IMR-90 (cell line): ENCODE measurements at regions not wholly inside any gene's neighbourhood (a gene's known extent, or its start where the extent isn't known, plus 50 kb on each side); places are given as distances from the start of the nearest gene placed in this dataset.

Experiments
- ATAC-seq: fragments of 200-7000 bp; cut with Tn5 transposase; 2 replicates; pipeline ENCODE4 v1.9.1; 2020; ENCODE audit warnings: low read depth, mild to moderate bottlenecking, moderate library complexity
- BruUV-seq: library from RNA; stranded (reverse); fragments of 400-500 nt; replicated peaks from 2 replicates; lab custom pipeline; 2021; lab: Mats Ljungman, UMichigan
- CTCF ChIA-PET: fragments of 300-600 bp; formaldehyde crosslinking; extraction: SDS; loops from one replicate; lab custom pipeline; 2021; ENCODE audit warnings: antibody characterized with exemption; lab: Yijun Ruan, JAX
- POLR2A ChIA-PET: fragments of 300-600 bp; sonication (Branson Sonifier 250); formaldehyde crosslinking; loops from one replicate; lab custom pipeline; 2022; ENCODE audit warnings: antibody characterized with exemption; ENCODE audit not compliant: unreplicated experiment; lab: Charles Lee
- DNase-seq: peaks from one replicate; pipeline ENCODE4 v3.0.0; 2013
- H2AFZ ChIP-seq: replicated peaks from 2 replicates; pipeline ENCODE3; 2013; ENCODE audit warnings: low read length, mild to moderate bottlenecking; ENCODE audit not compliant: poor library complexity
- H2AK5ac ChIP-seq: 2 replicates; pipeline ENCODE4 v1.6.1; 2013; ENCODE audit warnings: low read depth, low read length, inconsistent platforms
- H2AK9ac ChIP-seq: replicated peaks from 2 replicates; pipeline ENCODE3; 2013; ENCODE audit warnings: mild to moderate bottlenecking, low read depth, low read length, moderate library complexity; ENCODE audit not compliant: poor library complexity
- H2BK120ac ChIP-seq: 2 replicates; pipeline ENCODE4 v1.6.1; 2013; ENCODE audit warnings: low read depth, low read length, inconsistent platforms
- H2BK15ac ChIP-seq: 3 replicates; pipeline ENCODE4 v1.6.1; 2013; ENCODE audit warnings: low read depth, low read length, inconsistent platforms
- H2BK20ac ChIP-seq: 2 replicates; pipeline ENCODE4 v1.6.1; 2013; ENCODE audit warnings: low read depth, mild to moderate bottlenecking, inconsistent platforms, low read length, moderate library complexity
- H2BK5ac ChIP-seq: 2 replicates; pipeline ENCODE4 v1.6.1; 2013; ENCODE audit warnings: mild to moderate bottlenecking, low read depth, low read length, inconsistent platforms; ENCODE audit not compliant: poor library complexity, severe bottlenecking
- H3K14ac ChIP-seq: replicated peaks from 2 replicates; pipeline ENCODE4 v1.6.1; 2013; ENCODE audit warnings: low read depth, low read length, inconsistent platforms
- H3K18ac ChIP-seq: 2 replicates; pipeline ENCODE4 v1.6.1; 2013; ENCODE audit warnings: low read depth, low read length, control low read depth
- H3K23ac ChIP-seq: 2 replicates; pipeline ENCODE4 v1.6.1; 2013; ENCODE audit warnings: low read depth, low read length, inconsistent platforms
- H3K27ac ChIP-seq: 2 replicates; pipeline ENCODE4 v1.5.1; 2013; ENCODE audit warnings: mild to moderate bottlenecking, control low read depth, low read length; ENCODE audit not compliant: insufficient read depth
- H3K27me3 ChIP-seq: 2 replicates; pipeline ENCODE4 v1.6.1; 2013; ENCODE audit warnings: low read length; ENCODE audit not compliant: control insufficient read depth, insufficient read depth
- H3K36me3 ChIP-seq: 2 replicates; pipeline ENCODE4 v1.6.1; 2013; ENCODE audit warnings: low read length, mixed read lengths; ENCODE audit not compliant: control insufficient read depth, insufficient read depth
- H3K4ac ChIP-seq: 2 replicates; pipeline ENCODE4 v1.6.1; 2013; ENCODE audit warnings: low read depth, low read length, inconsistent platforms
- H3K4me1 ChIP-seq: 2 replicates; pipeline ENCODE4 v1.6.1; 2013; ENCODE audit warnings: low read length, mixed read lengths; ENCODE audit not compliant: control insufficient read depth, insufficient read depth
- H3K4me2 ChIP-seq: 2 replicates; pipeline ENCODE4 v1.6.1; 2013; ENCODE audit warnings: low read depth, mild to moderate bottlenecking, control low read depth, low read length, moderate library complexity
- H3K4me3 ChIP-seq: 2 replicates; pipeline ENCODE4 v1.5.1; 2013; ENCODE audit warnings: low read depth, mild to moderate bottlenecking, control low read depth, low read length, moderate library complexity; ENCODE audit not compliant: insufficient read depth
- H3K56ac ChIP-seq: 2 replicates; pipeline ENCODE4 v1.6.1; 2013; ENCODE audit warnings: low read length, inconsistent platforms; ENCODE audit not compliant: insufficient read depth; ENCODE audit errors: extremely low read depth
- H3K79me1 ChIP-seq, 2 experiments: 2 replicates each; pipeline ENCODE4 v1.6.1; 2013; ENCODE audit warnings: low read length in 2 of 2, inconsistent platforms in 1 of 2, low read depth in 1 of 2
- H3K9ac ChIP-seq: 2 replicates; pipeline ENCODE4 v1.6.1; 2013; ENCODE audit warnings: low read depth, low read length, control low read depth
- H3K9me1 ChIP-seq: 2 replicates; pipeline ENCODE4 v1.6.1; 2013; ENCODE audit warnings: low read length, inconsistent platforms; ENCODE audit not compliant: insufficient read depth
- H3K9me3 ChIP-seq: 2 replicates; pipeline ENCODE4 v1.6.1; 2013; ENCODE audit warnings: low read length; ENCODE audit not compliant: control insufficient read depth, insufficient read depth
- H4K20me1 ChIP-seq: 2 replicates; pipeline ENCODE4 v1.6.1; 2013; ENCODE audit warnings: low read length, inconsistent platforms; ENCODE audit not compliant: insufficient read depth
- H4K5ac ChIP-seq: 2 replicates; pipeline ENCODE4 v1.6.1; 2013; ENCODE audit warnings: mild to moderate bottlenecking, low read depth, low read length, control low read depth
- H4K8ac ChIP-seq, 2 experiments: 2 replicates each; pipeline ENCODE4 v1.6.1; 2013; ENCODE audit warnings: low read depth in 2 of 2, low read length in 2 of 2, control low read depth in 1 of 2, inconsistent platforms in 1 of 2
- H4K91ac ChIP-seq: 2 replicates; pipeline ENCODE4 v1.6.1; 2013; ENCODE audit warnings: low read depth, low read length, inconsistent platforms; ENCODE audit not compliant: insufficient read depth
- BHLHE40 ChIP-seq: fragments of 150-350 bp; IDR thresholded peaks from 2 replicates; pipeline ENCODE4 v1.6.1; 2016; ENCODE audit warnings: mild to moderate bottlenecking, low read depth, low read length
- CEBPB ChIP-seq: IDR thresholded peaks from 2 replicates; pipeline ENCODE4 v1.6.1; 2012; ENCODE audit warnings: low read depth, low read length, improper control_type of control experiment
- CHD1 ChIP-seq: IDR thresholded peaks from 2 replicates; pipeline ENCODE4 v1.6.1; 2012; ENCODE audit warnings: low read depth, low read length, improper control_type of control experiment
- CTCF ChIP-seq: conservative IDR thresholded peaks from 2 replicates; pipeline ENCODE4 v1.5.1; 2012; ENCODE audit warnings: mild to moderate bottlenecking, low read depth, low read length, improper control_type of control experiment
- ELK1 ChIP-seq: fragments of 150-350 bp; IDR thresholded peaks from 2 replicates; pipeline ENCODE4 v1.6.1; 2016; ENCODE audit warnings: low read depth, mild to moderate bottlenecking, low read length, moderate library complexity, borderline replicate concordance
- FOS ChIP-seq: fragments of 150-350 bp; IDR thresholded peaks from 2 replicates; pipeline ENCODE4 v1.6.1; 2016; ENCODE audit warnings: low read depth, low read length
- MAFK ChIP-seq: IDR thresholded peaks from 2 replicates; pipeline ENCODE4 v1.6.1; 2012; ENCODE audit warnings: low read depth, low read length, improper control_type of control experiment
- MAZ ChIP-seq: IDR thresholded peaks from 2 replicates; pipeline ENCODE4 v1.6.1; 2012; ENCODE audit warnings: low read depth, mild to moderate bottlenecking, low read length, improper control_type of control experiment, moderate library complexity, borderline replicate concordance
- MXI1 ChIP-seq: IDR thresholded peaks from 2 replicates; pipeline ENCODE4 v1.6.1; 2012; ENCODE audit warnings: low read depth, mild to moderate bottlenecking, low read length, moderate library complexity, borderline replicate concordance
- NFE2L2 ChIP-seq: fragments of 150-350 bp; IDR thresholded peaks from 2 replicates; pipeline ENCODE4 v1.6.1; 2016; ENCODE audit warnings: low read depth, mild to moderate bottlenecking, low read length
- POLR2A ChIP-seq: IDR thresholded peaks from 2 replicates; pipeline ENCODE4 v1.6.1; 2012; ENCODE audit warnings: mild to moderate bottlenecking, low read depth, low read length
- RAD21 ChIP-seq: IDR thresholded peaks from 2 replicates; pipeline ENCODE4 v1.6.1; 2012; ENCODE audit warnings: low read length, improper control_type of control experiment
- RCOR1 ChIP-seq: IDR thresholded peaks from 2 replicates; pipeline ENCODE4 v1.6.1; 2012; ENCODE audit warnings: mild to moderate bottlenecking, low read length, improper control_type of control experiment; ENCODE audit not compliant: insufficient replicate concordance
- RFX5 ChIP-seq: IDR thresholded peaks from 2 replicates; pipeline ENCODE4 v1.8.0; 2012; ENCODE audit warnings: low read depth, mild to moderate bottlenecking, low read length, moderate library complexity
- SMC3 ChIP-seq: fragments of 150-350 bp; IDR thresholded peaks from 2 replicates; pipeline ENCODE4 v1.6.1; 2016; ENCODE audit warnings: low read depth, mild to moderate bottlenecking, antibody characterized with exemption, low read length, moderate library complexity
- USF2 ChIP-seq: fragments of 150-350 bp; IDR thresholded peaks from 2 replicates; pipeline ENCODE4 v1.6.1; 2017; ENCODE audit warnings: mild to moderate bottlenecking, antibody characterized with exemption, low read length, low read depth
- WGBS, 2 experiments: methylation state at CpG; one replicate each; pipeline versions ENCODE4 v1.1.5 to v1.1.7; 2013; ENCODE audit warnings: missing lambda C conversion rate in 2 of 2; ENCODE audit not compliant: insufficient read length in 1 of 2; ENCODE audit errors: extremely low coverage in 2 of 2; 5-methylcytosine and 5-hydroxymethylcytosine counted together
- dilution Hi-C: fragments of 300-500 bp; cut with HindIII; formaldehyde crosslinking; loops from one replicate; pipeline ENCODE4 v1.14.3; 2018; ENCODE audit warnings: low sequenced_read_pairs; ENCODE audit not compliant: unreplicated experiment
- in situ Hi-C: fragments of 300-500 bp; cut with MboI; formaldehyde crosslinking; loops from 3 replicates; pipeline ENCODE4 v1.14.3; 2019; ENCODE audit warnings: low sequenced_read_pairs, inconsistent platforms, mixed read lengths
- intact Hi-C: fragments of 100-400 bp; cut with micrococcal nuclease; formaldehyde crosslinking; loops from 2 replicates; pipeline ENCODE4 v1.10.0; 2022

- no peak overlapping the region for H3K18ac ChIP-seq
- H3K9me3 ChIP-seq, result peaks cover 2% of the 10 kb centered on the region; the same call in 1 of the 2 replicates
- TF ChIP-seq SMC3, result no peak
- no peak for TF ChIP-seq RCOR1
- TF ChIP-seq MXI1, result no peak
- TF ChIP-seq MAFK, result no peak
- TF ChIP-seq ELK1, result no peak
- TF ChIP-seq CEBPB, result no peak
- TF ChIP-seq MAZ, result no peak
- no peak for TF ChIP-seq CTCF
- TF ChIP-seq POLR2A, result no peak
- no peak for TF ChIP-seq RAD21
- TF ChIP-seq NFE2L2, result no peak
- TF ChIP-seq CHD1, result no peak
- no peak for TF ChIP-seq FOS
- no peak for TF ChIP-seq RFX5
- no peak for TF ChIP-seq BHLHE40
- TF ChIP-seq USF2, result no peak
- ATAC-seq, result no peak
- H3K56ac ChIP-seq, result no peak overlapping the region
- no peak overlapping the region for H2BK120ac ChIP-seq
- no peaks in the 10 kb centered on the region for H3K79me1 ChIP-seq
- H2AK9ac ChIP-seq, result no peak overlapping the region
- dilution Hi-C loops (no loop called here), in situ Hi-C loops (no loop called here), intact Hi-C loops (no loop called here)
- H3K23ac ChIP-seq, result no peak overlapping the region
- BruUV-seq, result no TSS peak
- H3K27ac ChIP-seq, result no peak overlapping the region
- no peaks in the 10 kb centered on the region for H3K9me1 ChIP-seq
- H3K9ac ChIP-seq, result no peak overlapping the region
- H3K4me2 ChIP-seq, result no peak overlapping the region
- H2BK20ac ChIP-seq, result no peak overlapping the region
- H4K5ac ChIP-seq, result no peak overlapping the region
- H3K4ac ChIP-seq, result no peak overlapping the region
- no peak overlapping the region for H2AK5ac ChIP-seq
- H3K27me3 ChIP-seq, result no peaks in the 10 kb centered on the region
- H3K4me3 ChIP-seq, result no peak overlapping the region
- WGBS, 2 experiments, result no CpG with 5 or more reads among the region's 6 CpGs
- H2BK5ac ChIP-seq, result no peak overlapping the region
- no peaks in the 10 kb centered on the region for H3K4me1 ChIP-seq
- ChIA-PET POLR2A (no interaction called here), CTCF (no interaction called here)
- H2BK15ac ChIP-seq, result no peak overlapping the region
- H4K91ac ChIP-seq, result no peak overlapping the region
- no peak overlapping the region for H2AFZ ChIP-seq
- H4K20me1 ChIP-seq, result no peaks in the 10 kb centered on the region
- DNase-seq, result no peak
- no peaks in the 10 kb centered on the region for H3K36me3 ChIP-seq
- no peak overlapping the region for H4K8ac ChIP-seq
- no peak overlapping the region for H3K14ac ChIP-seq
Measured at GRCh38 chr10:117928281-117928680, 118.5 kb downstream of the RAB11FIP2 start.
